Kidney (tissue), 13 donors: ENCODE measurements at regions not wholly inside any gene's neighbourhood (a gene's known extent, or its start where the extent isn't known, plus 50 kb on each side); places are given as distances from the start of the nearest gene placed in this dataset.
"Not testable (repeated sequence)": the region's sequence is repeated elsewhere in the genome, so short reads cannot be mapped to it uniquely, and the experiment has no call there.

Experiments used
- DNase-seq, 5 donors: peaks; one replicate each; pipeline ENCODE4 v3.0.0-alpha.2; 2013 to 2020
- FAIRE-seq: peaks from 2 replicates; lab custom pipeline; 2012; peaks lifted over from hg19 to GRCh38; lab: Jason Lieb, UNC
- H3K27ac ChIP-seq, 2 donors: one replicate each; pipeline ENCODE4 v1.7.0; 2013; ENCODE audit warnings: low read depth in 2 of 2, low read length in 2 of 2, inconsistent platforms in 1 of 2
- H3K27me3 ChIP-seq: one replicate; pipeline ENCODE4 v1.7.1; 2013; ENCODE audit warnings: low read length, inconsistent platforms; ENCODE audit not compliant: control insufficient read depth, insufficient read depth
- H3K36me3 ChIP-seq, 3 donors: one replicate each; pipeline versions ENCODE4 v1.7.0 to v1.7.1; 2013; ENCODE audit warnings: low read length in 3 of 3, control low read depth in 1 of 3, inconsistent platforms in 1 of 3; ENCODE audit not compliant: insufficient read depth in 3 of 3, control insufficient read depth in 2 of 3
- H3K4me1 ChIP-seq, 3 donors: one replicate each; pipeline versions ENCODE4 v1.7.0 to v1.7.1; 2013; ENCODE audit warnings: low read length in 3 of 3, inconsistent platforms in 1 of 3, low read depth in 1 of 3; ENCODE audit not compliant: control insufficient read depth in 2 of 3, insufficient read depth in 2 of 3
- H3K4me3 ChIP-seq, 3 donors: one replicate each; pipeline versions ENCODE4 v1.7.0 to v1.8.1; 2013; ENCODE audit warnings: low read length in 3 of 3, control low read depth in 1 of 3, inconsistent platforms in 1 of 3
- H3K9ac ChIP-seq, 3 donors: one replicate each; pipeline versions ENCODE4 v1.7.0 to v1.7.1; 2013; ENCODE audit warnings: low read length in 3 of 3, control low read depth in 1 of 3, inconsistent platforms in 1 of 3
- H3K9me3 ChIP-seq, 3 donors: one replicate each; pipeline versions ENCODE4 v1.7.0 to v1.7.1; 2013; ENCODE audit warnings: low read length in 3 of 3, control low read depth in 1 of 3, inconsistent platforms in 1 of 3; ENCODE audit not compliant: control insufficient read depth in 2 of 3, insufficient read depth in 1 of 3
- intact Hi-C: fragments of 100-400 bp; cut with DNase I; formaldehyde crosslinking; loops from one replicate; pipeline ENCODE4 v1.11.1; 2022
- TF ChIP-seq, protein P1 (sequence below): IDR thresholded peaks from 3 replicates; pipeline ENCODE4 v1.5.1; 2012; ENCODE audit warnings: mild to moderate bottlenecking, moderate library complexity, borderline replicate concordance; ENCODE audit not compliant: insufficient read depth; ENCODE audit errors: extremely low read depth
- donor health status: control.
- donor health status: control.
- donor health status: control.
- donor health status: control.
- donor health status: control.
- donor health status: DM: yes; HTN: yes; CAD: no.
- donor health status: Normal renal cell carcinoma (clear cell type).

DNA sequence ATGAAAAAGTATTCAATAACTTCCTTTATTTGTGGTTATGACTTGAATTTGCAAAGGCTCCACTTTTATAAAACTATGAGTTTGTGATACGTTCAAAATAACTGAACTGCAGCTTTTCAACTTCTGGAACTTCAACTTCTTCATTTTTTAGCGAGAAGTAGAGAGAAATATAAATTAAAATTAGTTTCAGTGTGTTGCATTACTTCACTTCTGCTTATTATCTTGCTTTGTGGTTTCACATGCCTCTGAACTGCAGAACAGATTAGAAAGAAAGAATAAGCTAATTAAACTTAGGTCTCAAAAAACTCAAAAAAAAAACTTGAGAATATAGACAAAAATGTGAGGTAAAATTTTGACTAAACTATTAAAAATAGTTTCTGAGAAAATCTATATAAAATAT, 1073.4 kb downstream of the PCDH17 start:
- no peaks in the 10 kb centered on the region for H3K4me1 ChIP-seq
- no peak overlapping the region for H3K27ac ChIP-seq
- peak; percentile 46 for FAIRE-seq
- H3K27me3 ChIP-seq, result no peaks in the 10 kb centered on the region
- intact Hi-C loops, result no loop called here
- no peak overlapping the region for H3K4me3 ChIP-seq
- DNase-seq, result no peak
- TF ChIP-seq, protein P1, sequence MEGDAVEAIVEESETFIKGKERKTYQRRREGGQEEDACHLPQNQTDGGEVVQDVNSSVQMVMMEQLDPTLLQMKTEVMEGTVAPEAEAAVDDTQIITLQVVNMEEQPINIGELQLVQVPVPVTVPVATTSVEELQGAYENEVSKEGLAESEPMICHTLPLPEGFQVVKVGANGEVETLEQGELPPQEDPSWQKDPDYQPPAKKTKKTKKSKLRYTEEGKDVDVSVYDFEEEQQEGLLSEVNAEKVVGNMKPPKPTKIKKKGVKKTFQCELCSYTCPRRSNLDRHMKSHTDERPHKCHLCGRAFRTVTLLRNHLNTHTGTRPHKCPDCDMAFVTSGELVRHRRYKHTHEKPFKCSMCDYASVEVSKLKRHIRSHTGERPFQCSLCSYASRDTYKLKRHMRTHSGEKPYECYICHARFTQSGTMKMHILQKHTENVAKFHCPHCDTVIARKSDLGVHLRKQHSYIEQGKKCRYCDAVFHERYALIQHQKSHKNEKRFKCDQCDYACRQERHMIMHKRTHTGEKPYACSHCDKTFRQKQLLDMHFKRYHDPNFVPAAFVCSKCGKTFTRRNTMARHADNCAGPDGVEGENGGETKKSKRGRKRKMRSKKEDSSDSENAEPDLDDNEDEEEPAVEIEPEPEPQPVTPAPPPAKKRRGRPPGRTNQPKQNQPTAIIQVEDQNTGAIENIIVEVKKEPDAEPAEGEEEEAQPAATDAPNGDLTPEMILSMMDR, result no peak
- H3K9me3 ChIP-seq, result peaks cover 0 to 3% (median 0%) of the 10 kb centered on the region in 3 donors
- H3K9ac ChIP-seq, result no peak overlapping the region
- no peaks in the 10 kb centered on the region for H3K36me3 ChIP-seq

- no peaks in the 10 kb centered on the region for H3K36me3 ChIP-seq
- peaks cover 0 to 3% (median 0%) of the 10 kb centered on the region in 3 donors for H3K9me3 ChIP-seq
- TF ChIP-seq, protein P1, result no peak
- H3K4me1 ChIP-seq, result no peaks in the 10 kb centered on the region
- H3K9ac ChIP-seq, result no peak overlapping the region
- DNase-seq, result no peak
- intact Hi-C loops, result no loop called here
- FAIRE-seq, result no peak
- no peaks in the 10 kb centered on the region for H3K27me3 ChIP-seq
- H3K4me3 ChIP-seq, result no peak overlapping the region
- H3K27ac ChIP-seq, result no peak overlapping the region
Measured at GRCh38 chr13:58706421-58706820, 1074.9 kb downstream of the PCDH17 start.

- DNase-seq, result peak in 3 of 5 donors; percentile 21 to 56 (median 35)
- no peak for FAIRE-seq
- peaks cover 0 to 3% (median 0%) of the 10 kb centered on the region in 3 donors for H3K9me3 ChIP-seq
- H3K36me3 ChIP-seq, result no peaks in the 10 kb centered on the region
- no peaks in the 10 kb centered on the region for H3K4me1 ChIP-seq
- TF ChIP-seq, protein P1, result peak; percentile 33
- H3K4me3 ChIP-seq, result no peak overlapping the region
- H3K9ac ChIP-seq, result no peak overlapping the region
- intact Hi-C loops, result no loop called here
- no peaks in the 10 kb centered on the region for H3K27me3 ChIP-seq
- H3K27ac ChIP-seq, result no peak overlapping the region
Measured at GRCh38 chr13:58712191-58712590, 1080.6 kb downstream of the PCDH17 start.

- H3K9ac ChIP-seq, H3K9me3 ChIP-seq, H3K27ac ChIP-seq, intact Hi-C loops, H3K4me3 ChIP-seq, H3K4me1 ChIP-seq, H3K27me3 ChIP-seq, H3K36me3 ChIP-seq, DNase-seq, FAIRE-seq: not testable (repeated sequence)
Measured at GRCh38 chr13:58714016-58714415, 1082.5 kb downstream of the PCDH17 start.
